ENCODE measurements at regions not wholly inside any gene's neighbourhood (a gene's known extent, or its start where the extent isn't known, plus 50 kb on each side); places are given as distances from the start of the nearest gene placed in this dataset.

DNA sequence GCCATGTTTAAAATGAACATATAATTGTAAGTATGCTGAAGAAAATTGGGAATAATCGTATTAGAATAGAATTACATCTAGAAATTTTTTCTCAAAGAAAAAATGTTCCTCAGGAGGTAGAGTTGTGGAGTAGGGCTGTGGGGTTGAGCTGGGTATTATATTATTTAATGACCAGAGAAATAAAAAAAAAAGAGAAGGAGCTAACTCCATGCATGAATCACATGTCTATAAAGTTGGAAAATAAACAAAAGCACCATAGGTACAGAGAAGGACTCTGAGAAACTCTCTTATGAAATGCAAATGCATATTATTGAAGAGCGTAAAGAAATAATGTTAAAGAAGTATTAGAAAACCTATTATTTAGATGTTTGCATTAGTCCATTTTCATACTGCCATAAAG, 405.5 kb downstream of the EFNB2 start:
- Histone ChIP-seq H3K27ac (replicated peaks in 1 of 4) (no peak overlapping the region), H3K36me3 (no peaks in the 10 kb centered on the region), H3K9me3 (peaks cover 0 to 7% (median 0%) of the 10 kb centered on the region in 4 donors), H3K27me3 (no peaks in the 10 kb centered on the region), H3K4me1 (no peaks in the 10 kb centered on the region), H3K4me3 (no peak overlapping the region)
- no peak for TF ChIP-seq POLR2A (IDR thresholded peaks at IDR 0.05; ENCODE audit: low read depth)
- TF ChIP-seq, protein P1, sequence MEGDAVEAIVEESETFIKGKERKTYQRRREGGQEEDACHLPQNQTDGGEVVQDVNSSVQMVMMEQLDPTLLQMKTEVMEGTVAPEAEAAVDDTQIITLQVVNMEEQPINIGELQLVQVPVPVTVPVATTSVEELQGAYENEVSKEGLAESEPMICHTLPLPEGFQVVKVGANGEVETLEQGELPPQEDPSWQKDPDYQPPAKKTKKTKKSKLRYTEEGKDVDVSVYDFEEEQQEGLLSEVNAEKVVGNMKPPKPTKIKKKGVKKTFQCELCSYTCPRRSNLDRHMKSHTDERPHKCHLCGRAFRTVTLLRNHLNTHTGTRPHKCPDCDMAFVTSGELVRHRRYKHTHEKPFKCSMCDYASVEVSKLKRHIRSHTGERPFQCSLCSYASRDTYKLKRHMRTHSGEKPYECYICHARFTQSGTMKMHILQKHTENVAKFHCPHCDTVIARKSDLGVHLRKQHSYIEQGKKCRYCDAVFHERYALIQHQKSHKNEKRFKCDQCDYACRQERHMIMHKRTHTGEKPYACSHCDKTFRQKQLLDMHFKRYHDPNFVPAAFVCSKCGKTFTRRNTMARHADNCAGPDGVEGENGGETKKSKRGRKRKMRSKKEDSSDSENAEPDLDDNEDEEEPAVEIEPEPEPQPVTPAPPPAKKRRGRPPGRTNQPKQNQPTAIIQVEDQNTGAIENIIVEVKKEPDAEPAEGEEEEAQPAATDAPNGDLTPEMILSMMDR (IDR thresholded peaks at IDR 0.05): no peak
- no peak for TF ChIP-seq EP300 (IDR thresholded peaks at IDR 0.05)
- no peak for TF ChIP-seq POLR2AphosphoS5 (IDR thresholded peaks at IDR 0.05)
- intact Hi-C loops (cut with DNase I): no loop called here
- WGBS: 47% methylated on average over 2 of the region's 2 CpGs
- DNase-seq (ENCODE audit: extremely low spot score): no peak

DNA sequence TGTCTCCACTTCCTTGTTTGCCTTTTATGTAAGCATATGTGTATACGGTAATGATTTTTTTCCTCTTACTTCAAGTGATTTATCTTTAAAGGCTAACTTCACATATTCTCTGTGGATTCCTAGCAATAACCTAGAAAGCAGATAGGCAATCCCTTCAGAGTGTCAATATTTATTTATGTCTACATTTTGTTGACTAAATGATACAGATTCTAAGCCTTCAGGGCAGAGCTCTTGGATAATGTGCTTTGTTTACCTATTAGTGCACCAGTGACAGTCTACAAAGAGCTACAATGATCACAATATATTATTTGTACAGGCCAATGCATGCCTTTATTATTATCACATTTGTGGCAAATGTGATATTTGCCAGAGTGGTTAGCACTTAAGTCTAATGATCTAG, 406.2 kb downstream of the EFNB2 start:
- no peak for DNase-seq (ENCODE audit: extremely low spot score)
- intact Hi-C loops (cut with DNase I): no loop called here
- Histone ChIP-seq H3K27me3 (no peaks in the 10 kb centered on the region), H3K9me3 (peaks cover 0 to 7% (median 0%) of the 10 kb centered on the region in 4 donors), H3K36me3 (no peaks in the 10 kb centered on the region), H3K27ac (replicated peaks in 1 of 4) (no peak overlapping the region), H3K4me1 (no peaks in the 10 kb centered on the region), H3K4me3 (no peak overlapping the region)
- TF ChIP-seq EP300 (IDR thresholded peaks at IDR 0.05): no peak
- TF ChIP-seq, protein P1 (IDR thresholded peaks at IDR 0.05): no peak
- TF ChIP-seq POLR2A (IDR thresholded peaks at IDR 0.05; ENCODE audit: low read depth): no peak
- TF ChIP-seq POLR2AphosphoS5 (IDR thresholded peaks at IDR 0.05): no peak
- WGBS: 85% methylated on average over 1 of the region's 1 CpG

DNA sequence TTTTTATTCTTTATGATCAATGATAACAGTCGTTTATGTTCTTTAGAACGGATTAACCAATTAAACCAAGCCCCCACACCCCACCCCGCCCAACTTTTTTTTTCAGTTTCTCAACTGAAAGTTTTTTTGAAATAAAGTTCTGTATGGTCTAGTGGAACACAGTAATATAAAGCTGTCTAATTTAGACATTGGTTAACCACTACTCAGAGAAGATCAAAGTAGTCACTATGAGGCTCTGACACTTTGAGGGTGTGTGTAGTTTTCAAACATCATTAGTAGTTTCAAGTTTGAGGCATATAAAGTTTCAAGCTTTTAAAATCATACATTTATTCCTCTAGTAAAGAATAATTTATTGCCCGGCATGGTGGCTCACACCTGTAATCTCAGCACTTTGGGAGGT, 413.2 kb downstream of the EFNB2 start:
- 94% methylated on average over 4 of the region's 4 CpGs for WGBS
- DNase-seq (ENCODE audit: extremely low spot score): no peak

DNA sequence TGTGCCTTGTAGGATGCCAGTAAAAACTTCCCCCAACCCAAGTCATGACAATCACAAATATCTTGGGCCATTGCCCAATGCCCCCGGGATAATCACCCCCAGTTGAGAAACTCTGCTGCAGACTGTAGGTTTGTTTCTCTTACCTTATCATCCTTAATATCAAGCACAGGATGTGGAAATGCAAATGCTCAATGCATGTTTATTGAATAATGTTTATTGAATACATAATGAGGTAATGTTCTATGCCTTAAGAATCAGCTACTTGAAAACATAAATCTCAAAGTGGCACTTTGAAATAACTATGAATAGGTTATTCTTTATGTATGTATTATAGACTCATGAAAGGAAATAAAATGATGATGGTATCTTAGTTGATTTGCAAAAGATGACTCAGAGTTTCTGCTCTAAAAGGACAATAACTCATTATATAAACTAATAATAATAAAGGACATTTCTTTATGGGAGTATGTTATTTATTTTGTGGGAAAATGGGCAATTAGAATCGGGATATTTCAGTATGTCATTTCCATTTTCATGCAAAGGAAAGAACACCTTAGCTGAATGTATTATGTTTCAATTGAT, 414.2 kb downstream of the EFNB2 start:
- Histone ChIP-seq H3K4me3 (no peak overlapping the region), H3K27me3 (no peaks in the 10 kb centered on the region), H3K36me3 (no peaks in the 10 kb centered on the region), H3K27ac (replicated peaks in 1 of 4) (no peak overlapping the region), H3K4me1 (no peaks in the 10 kb centered on the region), H3K9me3 (no peaks in the 10 kb centered on the region)
- WGBS: 80% methylated on average over 2 of the region's 2 CpGs
- no peak for TF ChIP-seq EP300 (IDR thresholded peaks at IDR 0.05)
- no peak for TF ChIP-seq POLR2A (IDR thresholded peaks at IDR 0.05; ENCODE audit: low read depth)
- TF ChIP-seq, protein P1 (IDR thresholded peaks at IDR 0.05): no peak
- TF ChIP-seq POLR2AphosphoS5 (IDR thresholded peaks at IDR 0.05): no peak
- intact Hi-C loops (cut with DNase I): no loop called here
- no peak for DNase-seq (ENCODE audit: extremely low spot score)

More for the DNA sequence above, 413.2 kb downstream of the EFNB2 start:
- Histone ChIP-seq H3K4me3 (no peak overlapping the region), H3K27me3 (no peaks in the 10 kb centered on the region), H3K27ac (replicated peaks in 1 of 4) (no peak overlapping the region), H3K9me3 (no peaks in the 10 kb centered on the region), H3K36me3 (no peaks in the 10 kb centered on the region), H3K4me1 (no peaks in the 10 kb centered on the region)
- TF ChIP-seq EP300 (IDR thresholded peaks at IDR 0.05) (no peak), POLR2AphosphoS5 (IDR thresholded peaks at IDR 0.05) (no peak), POLR2A (IDR thresholded peaks at IDR 0.05; ENCODE audit: low read depth) (no peak)
- TF ChIP-seq, protein P1 (IDR thresholded peaks at IDR 0.05): no peak
- intact Hi-C loops (cut with DNase I): no loop called here

DNA sequence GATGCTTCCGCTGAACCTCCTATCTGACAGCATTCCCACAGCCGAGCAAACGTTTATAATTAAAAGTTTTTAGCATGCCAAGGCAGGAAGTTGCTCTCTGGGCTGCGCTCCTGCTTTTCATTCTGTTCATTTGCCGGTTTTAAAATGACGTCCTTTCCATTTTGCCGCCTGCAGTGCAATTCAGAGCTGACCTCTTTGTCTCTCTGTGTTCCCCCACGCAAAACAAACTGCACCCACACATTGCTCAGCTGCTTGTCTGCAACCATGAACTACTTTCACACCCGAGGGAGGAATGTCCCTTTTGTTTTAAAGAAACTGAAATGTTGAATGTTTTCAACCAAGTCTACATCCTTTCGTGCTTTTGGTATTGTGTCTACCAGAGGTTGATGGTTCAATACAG, 416.5 kb downstream of the EFNB2 start:
- Histone ChIP-seq H3K36me3 (no peaks in the 10 kb centered on the region), H3K9me3 (no peaks in the 10 kb centered on the region), H3K27me3 (no peaks in the 10 kb centered on the region), H3K27ac (replicated peaks in 1 of 4) (no peak overlapping the region), H3K4me3 (no peak overlapping the region), H3K4me1 (no peaks in the 10 kb centered on the region)
- no peak for TF ChIP-seq EP300 (IDR thresholded peaks at IDR 0.05)
- TF ChIP-seq POLR2A (IDR thresholded peaks at IDR 0.05; ENCODE audit: low read depth): no peak
- TF ChIP-seq, protein P1 (IDR thresholded peaks at IDR 0.05): no peak
- no peak for TF ChIP-seq POLR2AphosphoS5 (IDR thresholded peaks at IDR 0.05)
- DNase-seq (ENCODE audit: extremely low spot score): no peak
- intact Hi-C loops (cut with DNase I): no loop called here
- WGBS: 58% methylated on average over 10 of the region's 10 CpGs

Measured in esophagus muscularis mucosa (tissue), 4 donors.